LNCAP (cell line): ENCODE measurements at regions not wholly inside any gene's neighbourhood (a gene's known extent, or its start where the extent isn't known, plus 50 kb on each side); places are given as distances from the start of the nearest gene placed in this dataset.

ENCODE experiments used
- TF ChIP-seq, protein P1 (sequence below): fragments of 450-650 bp; IDR thresholded peaks from 2 replicates; pipeline ENCODE4 v1.5.1; 2017; ENCODE audit warnings: mild to moderate bottlenecking

DNA sequence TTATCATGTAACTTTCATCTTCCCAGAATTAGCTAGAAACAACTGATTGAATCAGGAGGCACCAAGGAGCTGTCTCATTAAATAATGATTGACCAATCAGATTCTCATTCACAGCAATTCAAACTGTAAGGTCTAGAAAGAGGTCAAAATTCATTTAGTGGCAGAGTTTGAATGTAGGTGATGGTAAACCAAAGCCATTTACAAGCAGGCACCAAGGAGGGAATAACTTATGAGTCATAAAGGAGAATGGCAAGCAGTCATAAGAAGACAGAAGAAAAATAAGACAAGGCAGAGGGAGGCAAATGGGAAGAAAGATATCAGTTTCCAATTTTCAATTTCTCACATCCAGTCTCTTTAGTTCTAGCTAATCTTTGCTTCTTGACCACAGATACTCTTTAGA lies 52.9 kb upstream of the DEFB112 start:
- TF ChIP-seq, protein P1, sequence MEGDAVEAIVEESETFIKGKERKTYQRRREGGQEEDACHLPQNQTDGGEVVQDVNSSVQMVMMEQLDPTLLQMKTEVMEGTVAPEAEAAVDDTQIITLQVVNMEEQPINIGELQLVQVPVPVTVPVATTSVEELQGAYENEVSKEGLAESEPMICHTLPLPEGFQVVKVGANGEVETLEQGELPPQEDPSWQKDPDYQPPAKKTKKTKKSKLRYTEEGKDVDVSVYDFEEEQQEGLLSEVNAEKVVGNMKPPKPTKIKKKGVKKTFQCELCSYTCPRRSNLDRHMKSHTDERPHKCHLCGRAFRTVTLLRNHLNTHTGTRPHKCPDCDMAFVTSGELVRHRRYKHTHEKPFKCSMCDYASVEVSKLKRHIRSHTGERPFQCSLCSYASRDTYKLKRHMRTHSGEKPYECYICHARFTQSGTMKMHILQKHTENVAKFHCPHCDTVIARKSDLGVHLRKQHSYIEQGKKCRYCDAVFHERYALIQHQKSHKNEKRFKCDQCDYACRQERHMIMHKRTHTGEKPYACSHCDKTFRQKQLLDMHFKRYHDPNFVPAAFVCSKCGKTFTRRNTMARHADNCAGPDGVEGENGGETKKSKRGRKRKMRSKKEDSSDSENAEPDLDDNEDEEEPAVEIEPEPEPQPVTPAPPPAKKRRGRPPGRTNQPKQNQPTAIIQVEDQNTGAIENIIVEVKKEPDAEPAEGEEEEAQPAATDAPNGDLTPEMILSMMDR = no peak

DNA sequence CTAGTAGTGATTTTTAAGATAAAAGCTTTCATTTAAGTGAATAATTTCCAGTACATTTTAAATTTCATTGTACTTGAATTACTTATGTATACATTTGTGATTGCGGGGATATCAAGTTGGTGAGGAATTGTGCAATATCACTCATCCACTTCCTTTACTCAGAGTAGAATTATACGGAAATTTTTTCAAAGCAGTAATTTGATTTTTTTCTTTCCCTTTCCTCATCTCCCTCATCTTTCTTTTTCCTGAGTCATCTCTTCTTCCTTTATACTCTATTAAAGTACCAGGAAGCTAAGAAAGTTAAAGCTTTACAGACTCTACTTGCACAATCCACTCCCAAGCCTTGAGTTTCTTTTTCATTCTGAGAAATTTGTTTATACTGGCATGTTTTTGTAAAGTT lies 60.9 kb upstream of the DEFB112 start:
- TF ChIP-seq, protein P1 = no peak

DNA sequence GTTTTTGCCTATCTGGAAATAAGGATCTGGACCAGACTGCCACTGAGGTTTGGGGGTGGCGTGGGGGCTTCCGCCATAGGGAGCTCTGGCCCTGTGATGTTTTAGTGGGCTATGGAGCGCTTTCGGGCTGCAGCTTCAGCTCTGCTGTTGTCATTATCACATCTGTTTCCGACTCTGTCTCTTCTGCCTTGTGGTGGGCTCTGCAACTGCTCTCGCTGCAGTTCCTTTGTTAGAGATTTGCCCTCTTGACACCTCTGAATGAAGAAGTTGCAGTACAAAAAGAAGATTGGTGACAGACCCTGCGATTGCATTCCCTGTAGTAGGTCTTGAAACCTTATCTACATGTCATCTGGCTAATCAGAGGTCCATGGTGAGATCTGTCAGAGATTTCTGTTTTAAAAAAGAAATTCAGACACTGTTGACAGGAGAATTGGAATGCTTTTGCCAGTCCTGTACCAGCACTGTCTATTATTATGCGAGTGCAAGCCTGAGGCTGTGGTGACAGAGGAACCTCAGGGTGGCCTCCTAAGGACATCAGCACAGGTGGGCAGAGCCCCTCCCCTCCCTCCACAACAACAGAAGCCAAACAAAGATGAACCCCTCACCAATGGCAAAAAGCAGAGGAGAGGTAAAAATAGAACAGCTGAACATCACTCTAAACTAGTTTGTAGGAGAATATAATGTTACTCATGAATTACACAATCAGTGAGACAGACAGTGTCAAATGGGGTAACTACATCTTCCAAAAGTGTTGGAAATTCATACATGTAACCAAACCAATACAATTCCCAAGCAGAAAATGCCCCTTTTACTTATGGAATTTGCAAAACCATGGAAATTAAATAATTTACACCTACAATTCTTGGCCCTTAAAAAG lies 63.5 kb upstream of the DEFB112 start:
- TF ChIP-seq, protein P1 = no peak

DNA sequence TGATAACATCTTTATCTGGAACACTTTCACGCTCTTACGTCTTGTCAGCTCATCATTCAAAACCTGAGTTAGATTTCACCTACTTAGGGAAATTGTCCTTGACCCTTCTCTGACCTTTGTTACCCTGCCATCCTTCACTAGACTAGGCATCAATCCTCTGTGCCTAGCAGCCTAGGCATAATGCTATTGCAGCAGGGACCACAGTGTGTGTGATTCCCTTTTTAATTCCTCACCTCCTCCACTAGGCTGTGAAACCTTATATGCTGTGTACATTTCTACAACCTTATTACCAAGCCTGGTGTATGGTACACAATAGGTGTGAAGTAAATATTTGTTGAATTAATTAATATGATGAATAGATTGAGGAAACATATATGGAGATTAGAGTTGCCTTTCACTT lies 66.7 kb upstream of the DEFB112 start:
- TF ChIP-seq, protein P1 = no peak

DNA sequence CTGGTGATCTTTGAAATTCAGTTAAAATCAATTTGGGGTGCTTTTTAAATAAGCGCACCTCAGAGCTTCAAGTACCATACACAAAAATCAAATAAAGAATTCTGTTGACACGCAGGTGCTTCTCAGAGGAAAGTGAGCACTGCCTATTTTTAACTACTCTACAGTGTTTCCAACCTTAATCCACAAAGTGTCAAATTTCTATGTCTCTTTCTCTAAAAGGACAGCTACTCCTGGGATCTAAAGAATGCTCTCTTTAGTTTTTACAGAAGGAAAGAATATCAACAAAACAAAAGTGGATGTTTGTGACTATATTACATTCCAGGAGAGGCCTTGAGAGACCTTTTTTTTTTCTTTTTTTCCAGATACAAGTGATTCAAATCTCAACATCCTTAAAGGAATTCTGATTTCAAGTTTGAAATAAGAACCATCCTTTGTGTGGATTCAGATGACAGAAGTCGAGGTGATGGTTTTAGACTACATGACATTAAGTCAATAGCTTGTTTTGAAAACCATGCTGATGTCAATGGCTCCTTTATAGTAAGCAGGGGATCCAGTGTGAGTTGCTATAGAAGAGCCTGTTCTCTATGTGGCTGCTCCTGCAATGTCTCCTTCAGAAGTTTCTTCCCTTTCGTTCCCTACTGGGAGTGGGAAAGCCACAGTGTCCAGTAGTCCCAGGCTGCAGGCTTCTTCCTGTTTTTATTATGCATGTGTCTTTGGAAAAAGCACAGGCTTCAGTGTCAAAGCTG lies 67.2 kb upstream of the DEFB112 start:
- TF ChIP-seq, protein P1 = no peak

DNA sequence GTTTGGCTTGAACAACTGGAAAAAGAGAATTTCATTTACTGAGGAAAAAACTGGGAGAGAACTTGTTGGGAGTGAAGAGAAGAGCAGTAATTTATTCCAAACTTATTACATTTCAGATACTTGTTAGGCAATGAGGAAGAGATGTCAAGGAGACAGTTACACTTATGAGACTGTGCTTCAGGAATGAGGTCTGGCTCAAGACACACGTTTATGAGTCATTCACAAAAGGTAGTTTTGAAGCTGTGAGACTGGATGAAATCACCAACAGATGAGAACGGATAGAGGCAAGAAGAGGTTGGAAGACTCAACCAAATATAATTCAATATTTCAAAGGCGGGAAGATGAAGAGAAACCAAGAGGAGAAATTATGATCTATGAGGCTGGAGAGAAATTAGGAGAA lies 70.6 kb upstream of the DEFB112 start:
- TF ChIP-seq, protein P1 = no peak

DNA sequence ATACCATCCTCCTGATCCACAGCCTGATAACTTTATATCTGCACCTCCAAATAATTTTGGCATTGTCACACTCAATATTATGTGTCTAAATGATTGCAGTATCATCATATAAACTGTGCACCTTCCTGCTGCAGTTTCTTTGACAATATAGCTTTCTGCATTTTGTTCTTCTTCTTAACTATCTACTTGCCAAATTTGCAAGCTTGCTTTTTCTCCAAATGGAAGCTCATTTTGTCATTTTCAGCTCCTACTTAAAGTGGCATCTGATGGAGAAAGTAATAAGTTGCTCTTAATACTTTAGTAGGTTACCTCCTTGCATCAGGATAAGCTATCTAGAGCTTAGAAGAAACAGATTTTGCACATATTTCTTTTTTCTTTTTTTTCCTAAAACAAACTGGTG lies 74.0 kb upstream of the DEFB112 start:
- TF ChIP-seq, protein P1 = no peak
